HepG2 (cell line): ENCODE measurements at regions not wholly inside any gene's neighbourhood (a gene's known extent, or its start where the extent isn't known, plus 50 kb on each side); places are given as distances from the start of the nearest gene placed in this dataset.

Source experiments
- ATAC-seq: fragments of 200-7000 bp; cut with Tn5 transposase; 3 replicates; pipeline ENCODE4 v1.9.1; 2020; ENCODE audit warnings: mild to moderate bottlenecking, moderate library complexity
- BruUV-seq: library from RNA; stranded (reverse); fragments of 400-500 nt; replicated peaks from 2 replicates; lab custom pipeline; 2021; lab: Mats Ljungman, UMichigan
- CTCF ChIA-PET: fragments of 300-600 bp; formaldehyde crosslinking; extraction: SDS; loops from one replicate; lab custom pipeline; 2021; ENCODE audit warnings: low total read pairs, inconsistent platforms, low intra/inter-chr PET ratio; lab: Yijun Ruan, JAX
- POLR2A ChIA-PET: fragments of 350-600 bp; sonication (Branson Sonifier 250); formaldehyde crosslinking; loops from one replicate; lab custom pipeline; 2020; ENCODE audit warnings: antibody characterized with exemption, inconsistent platforms; lab: Yijun Ruan, JAX
- DNase-seq: peaks from one replicate; pipeline ENCODE4 v3.0.0-alpha.2; 2015; ENCODE audit warnings: low spot score
- FAIRE-seq: peaks from 3 replicates; lab custom pipeline; 2011; peaks lifted over from hg19 to GRCh38; lab: Jason Lieb, UNC
- H2AFZ ChIP-seq: one replicate; pipeline ENCODE4 v1.6.1; 2011; ENCODE audit warnings: low read length, inconsistent platforms
- H3K27ac ChIP-seq: fragments of 300-600 bp; 3 replicates; pipeline ENCODE4 v1.8.0; 2011; ENCODE audit warnings: mixed run types, mild to moderate bottlenecking, mixed read lengths, low read length, inconsistent platforms; ENCODE audit not compliant: insufficient read depth; ENCODE audit errors: extremely low read length
- H3K27me3 ChIP-seq, 2 experiments: fragments of 200-600 bp in 1 of 2; 2 replicates in 1 of 2; 3 replicates in 1 of 2; pipeline versions ENCODE4 v1.6.0 to v1.8.0; 2011; ENCODE audit warnings: low read length in 2 of 2, mild to moderate bottlenecking in 2 of 2, moderate library complexity in 2 of 2, inconsistent platforms in 1 of 2; ENCODE audit not compliant: insufficient read depth in 2 of 2, control insufficient read depth in 1 of 2
- H3K36me3 ChIP-seq, 2 experiments: fragments of 200-600 bp in 1 of 2; replicated peaks in 1 of 2; 2 replicates in 1 of 2; 3 replicates in 1 of 2; pipeline versions ENCODE4 v1.5.1 to v1.8.0; 2011; ENCODE audit warnings: low read length in 2 of 2, inconsistent platforms in 1 of 2; ENCODE audit not compliant: insufficient read depth in 2 of 2, control insufficient read depth in 1 of 2
- H3K4me1 ChIP-seq: 2 replicates; pipeline ENCODE4 v1.5.1; 2012; ENCODE audit warnings: low read length, inconsistent platforms; ENCODE audit not compliant: insufficient read depth
- H3K4me2 ChIP-seq: 2 replicates; pipeline ENCODE4 v1.6.0; 2011; ENCODE audit warnings: low read depth, low read length, inconsistent platforms
- H3K4me3 ChIP-seq, 3 experiments: fragments of 200-600 bp in 1 of 3; sonication (generic), shearing (Covaris generic) in 1 of 3; replicated peaks in 1 of 3; 2 replicates each; pipeline ENCODE4 v1.5.1; 2011 to 2016; ENCODE audit warnings: low read length in 3 of 3, inconsistent platforms in 2 of 3, low read depth in 2 of 3, mild to moderate bottlenecking in 2 of 3, control low read depth in 1 of 3, mixed read lengths in 1 of 3; ENCODE audit not compliant: insufficient read depth in 1 of 3
- H3K79me2 ChIP-seq: one replicate; pipeline ENCODE4 v1.6.1; 2011; ENCODE audit warnings: low read length, inconsistent platforms; ENCODE audit not compliant: insufficient read depth
- H3K9ac ChIP-seq: 2 replicates; pipeline ENCODE4 v1.6.0; 2011; ENCODE audit warnings: mild to moderate bottlenecking, low read depth, low read length, inconsistent platforms; ENCODE audit not compliant: insufficient read depth
- H3K9me3 ChIP-seq: 2 replicates; pipeline ENCODE4 v1.5.1; 2012; ENCODE audit warnings: mild to moderate bottlenecking, low read length
- H4K20me1 ChIP-seq: 2 replicates; pipeline ENCODE4 v1.6.0; 2011; ENCODE audit warnings: inconsistent platforms, mild to moderate bottlenecking, low read length, moderate library complexity; ENCODE audit not compliant: insufficient read depth
- CENPX ChIP-seq: sonication (generic); formaldehyde crosslinking; IDR thresholded peaks from 2 replicates; pipeline ENCODE4 v1.9.0; 2021; ENCODE audit warnings: mild to moderate bottlenecking, missing genetic modification reagents, moderate library complexity
- EP300 ChIP-seq, 3 experiments: sonication (generic) in 1 of 3; formaldehyde crosslinking in 1 of 3; IDR thresholded peaks; 2 replicates each; pipeline versions ENCODE4 v1.5.1 to v1.6.1; 2011 to 2020; ENCODE audit warnings: low read depth in 2 of 3, low read length in 2 of 3, borderline replicate concordance in 1 of 3, improper control_type of control experiment in 1 of 3, mild to moderate bottlenecking in 1 of 3, missing genetic modification reagents in 1 of 3, moderate library complexity in 1 of 3
- FIP1L1 ChIP-seq: fragments of 200-400 bp; formaldehyde crosslinking; IDR thresholded peaks from 2 replicates; pipeline ENCODE4 v1.6.1; 2018; ENCODE audit warnings: low read depth, mild to moderate bottlenecking, low read length, moderate library complexity, borderline replicate concordance; ENCODE audit not compliant: insufficient read depth
- FOXJ3 ChIP-seq: sonication (generic); formaldehyde crosslinking; IDR thresholded peaks from 2 replicates; pipeline ENCODE4 v1.4.0; 2020; ENCODE audit warnings: missing genetic modification reagents, mild to moderate bottlenecking, borderline replicate concordance
- IRF2 ChIP-seq: IDR thresholded peaks from 2 replicates; pipeline ENCODE4 v1.6.1; 2018; ENCODE audit warnings: missing genetic modification reagents, missing compliant biosample characterization
- MLLT10 ChIP-seq: sonication (generic); formaldehyde crosslinking; IDR thresholded peaks from 2 replicates; pipeline ENCODE4 v1.4.0; 2020; ENCODE audit warnings: missing genetic modification reagents
- PTBP1 ChIP-seq: fragments of 200-400 bp; formaldehyde crosslinking; IDR thresholded peaks from 2 replicates; pipeline ENCODE4 v1.6.1; 2018; ENCODE audit warnings: low read length, low read depth; ENCODE audit not compliant: poor library complexity, severe bottlenecking
- ZNF263 ChIP-seq: sonication (generic); formaldehyde crosslinking; IDR thresholded peaks from 2 replicates; pipeline ENCODE4 v1.4.0; 2020; ENCODE audit warnings: missing genetic modification reagents
- ZNF451 ChIP-seq: sonication (generic); formaldehyde crosslinking; IDR thresholded peaks from 2 replicates; pipeline ENCODE4 v1.5.0; 2020; ENCODE audit warnings: mild to moderate bottlenecking, missing genetic modification reagents
- ZNF687 ChIP-seq: sonication (generic); formaldehyde crosslinking; IDR thresholded peaks from 2 replicates; pipeline ENCODE4 v1.5.1; 2020; ENCODE audit warnings: mild to moderate bottlenecking, missing genetic modification reagents, moderate library complexity
- WGBS: methylation state at CpG from one replicate; pipeline ENCODE4 v1.1.6; 2017; ENCODE audit warnings: low lambda C conversion rate; 5-methylcytosine and 5-hydroxymethylcytosine counted together
- in situ Hi-C: cut with HindIII; loops from 2 replicates; pipeline ENCODE4 v1.10.0; 2017; ENCODE audit warnings: low pct_unique_long_range_greater_than_20kb; ENCODE audit not compliant: extremely low pct_ligation_motif_present
- intact Hi-C: fragments of 100-400 bp; cut with micrococcal nuclease; formaldehyde crosslinking; loops from one replicate; pipeline ENCODE4 v1.10.0; 2022; ENCODE audit not compliant: unreplicated experiment

- TF ChIP-seq FIP1L1: no peak
- TF ChIP-seq ZNF263 (CRISPR knock-in tag): no peak
Observed at GRCh38 chr20:57884956-57885355, 175.1 kb upstream of the PMEPA1 start (continued).

- H4K20me1 ChIP-seq: no peaks in the 10 kb centered on the region
- no TSS peak for BruUV-seq
- H3K9ac ChIP-seq: no peak overlapping the region
- intact Hi-C loops: no loop called here
- peaks cover 6 to 55% of the 10 kb centered on the region in 2 experiments; a peak in 4 of 5 replicates for H3K27me3 ChIP-seq
- no peak overlapping the region for H2AFZ ChIP-seq
- H3K79me2 ChIP-seq: no peaks in the 10 kb centered on the region
- in situ Hi-C loops: no loop called here
- H3K36me3 ChIP-seq: no peaks in the 10 kb centered on the region
- no peak for TF ChIP-seq IRF2 (CRISPR knock-in tag)
- FAIRE-seq (no peak), ATAC-seq (no peak), DNase-seq (no peak)
- H3K27ac ChIP-seq: no peak overlapping the region
- ChIA-PET CTCF (no interaction called here), POLR2A (no interaction called here)
- no peaks in the 10 kb centered on the region for H3K4me1 ChIP-seq
- H3K4me2 ChIP-seq: no peak overlapping the region
- 3% methylated on average over 5 of the region's 5 CpGs for WGBS
- no peaks in the 10 kb centered on the region for H3K9me3 ChIP-seq
- H3K4me3 ChIP-seq: no peak overlapping the region
Observed at GRCh38 chr20:57883761-57884160, 173.9 kb upstream of the PMEPA1 start.

- DNase-seq: no peak
- in situ Hi-C loops: no loop called here
- H3K4me1 ChIP-seq: no peaks in the 10 kb centered on the region
- no peak for ATAC-seq
- CTCF ChIA-PET: no interaction called here
- no TSS peak for BruUV-seq
- H3K27ac ChIP-seq: no peak overlapping the region
- 20% methylated on average over 6 of the region's 6 CpGs for WGBS
- no peaks in the 10 kb centered on the region for H3K79me2 ChIP-seq
- no peak overlapping the region for H3K4me2 ChIP-seq
- TF ChIP-seq FOXJ3 (no peak), ZNF451 (CRISPR knock-in tag) (no peak), EP300 (IDR thresholded peaks at IDR 0.05; ENCODE audit: low read depth in 2 of 2, low read length in 2 of 2) (no peak), EP300 (CRISPR knock-in tag; IDR thresholded peaks at IDR 0.05; ENCODE audit: borderline replicate concordance) (no peak), MLLT10 (CRISPR knock-in tag) (no peak), CENPX (no peak), PTBP1 (no peak), ZNF687 (CRISPR knock-in tag) (no peak)
- peaks cover 6 to 60% of the 10 kb centered on the region in 2 experiments; a peak in 4 of 5 replicates for H3K27me3 ChIP-seq
- no peak for FAIRE-seq
- H2AFZ ChIP-seq: no peak overlapping the region
- no peaks in the 10 kb centered on the region for H4K20me1 ChIP-seq
- H3K36me3 ChIP-seq: no peaks in the 10 kb centered on the region
- POLR2A ChIA-PET: no interaction called here
- no peaks in the 10 kb centered on the region for H3K9me3 ChIP-seq
- intact Hi-C loops: no loop called here
- no peak overlapping the region for H3K9ac ChIP-seq
- no peak overlapping the region for H3K4me3 ChIP-seq
Observed at GRCh38 chr20:57883224-57883623, 173.4 kb upstream of the PMEPA1 start.
